ACHN (cell line): ENCODE measurements at regions not wholly inside any gene's neighbourhood (a gene's known extent, or its start where the extent isn't known, plus 50 kb on each side); places are given as distances from the start of the nearest gene placed in this dataset.

Experiments
- DNase-seq: peaks from one replicate; pipeline ENCODE4 v3.0.0-alpha.2; 2015
- in situ Hi-C: cut with HindIII; loops from 2 replicates; pipeline ENCODE4 v1.10.0; 2017; ENCODE audit warnings: low sequenced_read_pairs, low pct_ligation_motif_present, low pct_unique_long_range_greater_than_20kb

DNA sequence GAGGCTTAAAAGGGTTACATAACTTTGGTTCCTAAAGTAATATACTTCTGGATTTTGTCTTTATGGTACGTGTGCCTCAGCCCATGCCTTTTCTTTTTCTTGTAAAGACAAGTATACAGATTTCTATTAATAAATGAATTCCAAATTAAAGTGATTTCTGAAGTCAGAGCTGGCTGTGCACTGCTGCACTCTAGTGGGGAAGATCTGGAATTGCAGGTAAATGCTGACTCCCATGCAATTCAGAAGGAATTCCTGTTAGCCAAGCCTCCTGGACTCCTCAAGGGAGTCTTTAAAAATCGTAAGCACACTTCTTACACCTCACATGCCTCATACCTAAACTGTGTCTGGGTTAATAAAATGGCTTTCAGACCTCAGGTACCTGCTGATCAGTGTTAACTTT, 118.4 kb upstream of the SLC7A1 start:
- peak; percentile 2 for DNase-seq
- in situ Hi-C loops: no loop called here

GRCh38 chr13:29711776-29712175, 116.3 kb upstream of the SLC7A1 start:
- no peak for DNase-seq
- in situ Hi-C loops: no loop called here

- in situ Hi-C loops: no loop called here
- no peak for DNase-seq
Measured at GRCh38 chr13:29710511-29710910, 115.0 kb upstream of the SLC7A1 start.

- in situ Hi-C loops: no loop called here
- no peak for DNase-seq
Measured at GRCh38 chr13:29709407-29710069, 114.0 kb upstream of the SLC7A1 start.

- DNase-seq: peak; percentile 35
- in situ Hi-C loops: no loop called here
Measured at GRCh38 chr13:29707876-29708543, 112.5 kb upstream of the SLC7A1 start.

- no peak for DNase-seq
- in situ Hi-C loops: no loop called here
Measured at GRCh38 chr13:29706923-29707322, 111.4 kb upstream of the SLC7A1 start.

- DNase-seq: no peak
- in situ Hi-C loops: no loop called here
Measured at GRCh38 chr13:29704648-29705047, 109.2 kb upstream of the SLC7A1 start.

DNA sequence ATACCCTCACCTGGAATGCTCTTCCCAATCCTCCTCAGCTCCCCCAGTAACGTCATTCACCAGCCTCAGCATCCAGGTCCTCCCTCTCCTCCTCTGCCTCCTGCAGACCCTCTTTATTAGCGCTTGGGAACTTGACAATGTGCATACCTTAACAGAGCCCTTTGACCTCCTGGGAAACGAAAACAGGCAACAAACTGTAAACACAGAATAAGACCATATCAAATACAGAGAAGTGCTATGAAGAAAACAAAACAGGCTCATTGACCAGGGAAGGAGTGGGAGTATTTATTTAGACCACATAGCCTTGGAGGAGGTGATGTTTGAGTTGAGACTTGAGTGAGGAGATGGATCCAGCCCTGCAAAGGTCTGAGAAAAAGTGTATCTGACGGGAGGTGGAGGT, 107.9 kb upstream of the SLC7A1 start:
- in situ Hi-C loops: no loop called here
- no peak for DNase-seq

GRCh38 chr13:29702912-29703351, 107.4 kb upstream of the SLC7A1 start:
- in situ Hi-C loops: no loop called here
- no peak for DNase-seq

- DNase-seq: no peak
Measured at GRCh38 chr13:29698106-29698505, 102.6 kb upstream of the SLC7A1 start.

GRCh38 chr13:29696606-29697005, 101.1 kb upstream of the SLC7A1 start:
- DNase-seq: no peak
- in situ Hi-C loops: no loop called here

More at GRCh38 chr13:29698106-29698505, 102.6 kb upstream of the SLC7A1 start:
- in situ Hi-C loops: no loop called here

GRCh38 chr13:29693275-29693945, 97.9 kb upstream of the SLC7A1 start:
- no peak for DNase-seq
- in situ Hi-C loops: no loop called here

- no peak for DNase-seq
- in situ Hi-C loops: no loop called here
Measured at GRCh38 chr13:29689548-29689947, 94.1 kb upstream of the SLC7A1 start.

- no peak for DNase-seq
- in situ Hi-C loops: no loop called here
Measured at GRCh38 chr13:29688193-29688592, 92.7 kb upstream of the SLC7A1 start.

DNA sequence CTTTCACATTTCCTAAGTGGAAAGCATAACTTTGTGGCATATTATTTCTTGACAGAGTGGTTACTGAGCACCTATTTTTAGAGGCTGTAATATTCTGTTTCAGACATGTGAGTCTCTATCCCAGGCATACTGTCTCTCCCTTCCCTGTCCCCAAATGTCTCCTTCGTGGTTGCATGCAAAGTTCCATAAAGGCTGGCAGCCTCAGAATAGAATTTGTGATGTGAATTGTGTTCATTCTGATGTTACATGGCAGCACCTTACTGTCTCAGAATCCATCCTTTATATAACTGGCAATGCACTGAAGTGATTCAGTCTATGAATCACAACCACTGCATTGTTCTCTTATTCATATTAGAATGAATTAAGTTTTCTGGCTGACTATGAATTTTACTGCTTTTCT, 89.0 kb upstream of the SLC7A1 start:
- in situ Hi-C loops: no loop called here
- DNase-seq: no peak

GRCh38 chr13:29683041-29683440, 87.6 kb upstream of the SLC7A1 start:
- no peak for DNase-seq
- in situ Hi-C loops: no loop called here

- DNase-seq: no peak
- in situ Hi-C loops: no loop called here
Measured at GRCh38 chr13:29681864-29682263, 86.4 kb upstream of the SLC7A1 start.

- DNase-seq: no peak
- in situ Hi-C loops: no loop called here
Measured at GRCh38 chr13:29679396-29680053, 84.0 kb upstream of the SLC7A1 start.

DNA sequence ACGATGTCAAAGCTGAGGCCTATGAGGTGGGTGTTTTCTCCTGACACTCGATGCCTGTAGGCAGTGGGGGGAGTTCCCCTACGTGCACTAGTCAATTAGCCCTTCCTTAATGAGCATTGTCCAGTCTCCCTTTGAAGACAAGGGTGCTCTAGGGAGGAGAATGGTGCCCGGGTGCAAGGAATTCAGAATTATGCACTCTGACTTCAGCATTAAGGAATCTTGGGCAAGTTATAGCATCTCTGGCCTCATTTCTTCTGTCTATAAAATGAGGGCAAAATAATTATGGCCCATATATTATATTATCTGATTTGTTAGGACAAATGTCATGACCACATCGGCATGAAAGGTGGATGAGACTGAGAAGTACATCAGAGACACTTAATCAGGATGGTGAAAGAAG, 82.1 kb upstream of the SLC7A1 start:
- DNase-seq: no peak
- in situ Hi-C loops: no loop called here
